Fibroblast of pulmonary artery (primary cell): ENCODE measurements at regions not wholly inside any gene's neighbourhood (a gene's known extent, or its start where the extent isn't known, plus 50 kb on each side); places are given as distances from the start of the nearest gene placed in this dataset.

ENCODE experiments used
- DNase-seq: peaks from one replicate; pipeline ENCODE4 v3.0.0-alpha.2; 2010; ENCODE audit warnings: low read depth
- H3K4me3 ChIP-seq: replicated peaks from 2 replicates; pipeline ENCODE4 v1.5.1; 2011; ENCODE audit warnings: low read depth, mild to moderate bottlenecking, control low read depth, low read length, moderate library complexity
- CTCF ChIP-seq: IDR thresholded peaks from 2 replicates; pipeline ENCODE4 v1.5.1; 2011; ENCODE audit warnings: mild to moderate bottlenecking, control low read depth, low read length, inconsistent platforms; ENCODE audit errors: missing control alignments

GRCh38 chr2:6449343-6449742 is 416.4 kb downstream of the CMPK2 start:
- no peak for DNase-seq
- no peak overlapping the region for H3K4me3 ChIP-seq

GRCh38 chr2:6452702-6453481 is 412.8 kb downstream of the CMPK2 start:
- no peak for DNase-seq
- no peak for TF ChIP-seq CTCF
- H3K4me3 ChIP-seq: no peak overlapping the region

More at GRCh38 chr2:6449343-6449742, 416.4 kb downstream of the CMPK2 start:
- no peak for TF ChIP-seq CTCF

- no peak for TF ChIP-seq CTCF
- no peak for DNase-seq
- H3K4me3 ChIP-seq: no peak overlapping the region
Observed at GRCh38 chr2:6454286-6454990, 411.3 kb downstream of the CMPK2 start.

GRCh38 chr2:6459138-6459537 is 406.6 kb downstream of the CMPK2 start:
- H3K4me3 ChIP-seq: no peak overlapping the region
- DNase-seq: no peak
- TF ChIP-seq CTCF: no peak

GRCh38 chr2:6470518-6470917 is 395.2 kb downstream of the CMPK2 start:
- H3K4me3 ChIP-seq: no peak overlapping the region
- no peak for DNase-seq
- TF ChIP-seq CTCF: no peak

GRCh38 chr2:6471419-6471818 is 394.3 kb downstream of the CMPK2 start:
- H3K4me3 ChIP-seq: no peak overlapping the region
- no peak for DNase-seq
- TF ChIP-seq CTCF: no peak
